Right lobe of liver (tissue), 6 donors: ENCODE measurements at regions not wholly inside any gene's neighbourhood (a gene's known extent, or its start where the extent isn't known, plus 50 kb on each side); places are given as distances from the start of the nearest gene placed in this dataset.

Experiments
- ATAC-seq, 4 donors: fragments of 200-7000 bp; cut with Tn5 transposase; one replicate each; pipeline ENCODE4 v1.9.1; 2020; ENCODE audit warnings: mild to moderate bottlenecking in 4 of 4, moderate library complexity in 4 of 4
- DNase-seq, 3 donors: peaks; one replicate each; pipeline ENCODE4 v3.0.0-alpha.2; 2020
- H3K27ac ChIP-seq, 3 donors: fragments of 200-600 bp; one replicate each; pipeline ENCODE4 v1.8.0; 2022
- H3K27me3 ChIP-seq, 2 donors: fragments of 200-600 bp; one replicate each; pipeline ENCODE4 v1.8.0; 2022
- H3K36me3 ChIP-seq, 4 donors: fragments of 200-600 bp; sonication (generic) in 1 of 4; one replicate each; pipeline versions ENCODE4 v1.5.1 to v1.8.0; 2017 to 2022; ENCODE audit warnings: control low read depth in 1 of 4
- H3K4me1 ChIP-seq, 4 donors: fragments of 200-600 bp; sonication (generic) in 1 of 4; one replicate each; pipeline versions ENCODE4 v1.5.1 to v1.8.0; 2017 to 2022; ENCODE audit warnings: control low read depth in 1 of 4
- H3K4me3 ChIP-seq, 3 donors: fragments of 200-600 bp; one replicate each; pipeline ENCODE4 v1.8.0; 2022
- H3K9me3 ChIP-seq, 4 donors: fragments of 200-600 bp; sonication (generic) in 1 of 4; one replicate each; pipeline versions ENCODE4 v1.5.1 to v1.8.0; 2017 to 2022; ENCODE audit warnings: control low read depth in 1 of 4
- CTCF ChIP-seq, 4 donors: fragments of 200-600 bp in 3 of 4; fragments of 450-650 bp in 1 of 4; IDR thresholded peaks; one replicate each; pipeline versions ENCODE4 v1.5.1 to v1.8.0; 2016 to 2022; ENCODE audit warnings: antibody characterized with exemption in 4 of 4, mild to moderate bottlenecking in 2 of 4
- POLR2A ChIP-seq: fragments of 450-650 bp; IDR thresholded peaks from one replicate; pipeline ENCODE4 v1.6.1; 2017; ENCODE audit warnings: antibody characterized with exemption, mild to moderate bottlenecking
- WGBS: methylation state at CpG from one replicate; pipeline ENCODE4 v1.1.6; 2018; ENCODE audit warnings: low coverage, low lambda C conversion rate; ENCODE audit not compliant: insufficient coverage; ENCODE audit errors: missing lambda C conversion rate; 5-methylcytosine and 5-hydroxymethylcytosine counted together
- intact Hi-C, 2 donors: fragments of 100-400 bp; cut with DNase I; formaldehyde crosslinking; loops; one replicate each; pipeline versions ENCODE4 v1.11.2 to v1.14.1; 2022
- small RNA-seq, 2 experiments: library from RNA; depleted of rRNA; stranded (forward); fragments of <200 nt; gene quantifications; one replicate each; pipeline ENCODE3, GENCODE V24; 2016
- donor health status: DM: no; HTN: yes; CAD: no.
- donor health status: DM: no; HTN: no; CAD: no.
- donor health status: DM: no; HTN: no; CAD: no.
- donor health status: DM: no; HTN: yes; CAD: no.
- donor health status: DM: no; HTN: yes; CAD: no.

GRCh38 chr12:42640391-42640790 lies 50.8 kb upstream of the PRICKLE1 start:
- Histone ChIP-seq H3K36me3 (no peaks in the 10 kb centered on the region), H3K4me1 (no peaks in the 10 kb centered on the region), H3K27ac (no peak overlapping the region), H3K4me3 (no peak overlapping the region), H3K27me3 (no peaks in the 10 kb centered on the region), H3K9me3 (no peaks in the 10 kb centered on the region)
- no peak for ATAC-seq
- TF ChIP-seq CTCF (IDR thresholded peaks at IDR 0.05) (no peak), POLR2A (no peak)
- intact Hi-C loops = no loop called here
- no peak for DNase-seq
- 50% methylated on average over 2 of the region's 2 CpGs for WGBS

DNA sequence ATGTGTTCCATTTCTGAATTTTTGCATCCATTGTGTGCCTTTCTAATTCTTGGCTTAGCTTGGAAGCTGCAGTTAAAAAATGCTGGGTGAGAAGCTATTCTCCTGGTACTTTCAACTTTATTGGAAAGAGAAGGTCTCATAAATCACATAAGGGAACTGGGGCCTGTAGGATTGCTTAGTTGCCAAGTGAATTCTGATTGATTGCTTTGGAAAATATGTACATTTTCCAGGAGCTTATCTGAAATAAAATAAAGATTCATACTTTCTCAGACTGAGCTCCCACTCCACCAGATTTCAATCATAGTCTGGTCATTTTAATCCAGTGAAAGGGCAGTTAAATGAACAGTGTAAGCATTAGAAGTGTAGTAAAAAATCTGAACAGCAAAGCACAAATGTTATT lies 50.0 kb upstream of the PRICKLE1 start:
- Histone ChIP-seq H3K9me3 (no peaks in the 10 kb centered on the region), H3K27ac (no peak overlapping the region), H3K4me1 (no peaks in the 10 kb centered on the region), H3K36me3 (no peaks in the 10 kb centered on the region), H3K27me3 (no peaks in the 10 kb centered on the region), H3K4me3 (no peak overlapping the region)
- DNase-seq = no peak
- TF ChIP-seq CTCF (IDR thresholded peaks at IDR 0.05) = no peak
- no peak for TF ChIP-seq POLR2A
- intact Hi-C loops = no loop called here
- no peak for ATAC-seq

Small RNAs in the stretch of these regions (small RNA-seq; reads per million reads assigned to genes)
- 0 reads per million in 2 experiments for gene MRPS36P5
- 0 reads per million in 2 experiments for gene RPS27P21
